SK-N-SH (cell line): ENCODE measurements at regions not wholly inside any gene's neighbourhood (a gene's known extent, or its start where the extent isn't known, plus 50 kb on each side); places are given as distances from the start of the nearest gene placed in this dataset.

ENCODE experiments used
- CHD2 ChIP-seq: fragments of 150-350 bp; IDR thresholded peaks from 2 replicates; pipeline ENCODE4 v1.6.1; 2018; ENCODE audit warnings: low read length; ENCODE audit not compliant: partially characterized antibody
- EP300 ChIP-seq, 2 experiments: IDR thresholded peaks; 2 replicates each; pipeline versions ENCODE4 v1.4.0 to v1.6.1; 2012; ENCODE audit warnings: borderline replicate concordance in 1 of 2, low read depth in 1 of 2, low read length in 1 of 2
- EZH2phosphoT487 ChIP-seq: fragments of 200-600 bp; sonication (generic); IDR thresholded peaks from 2 replicates; pipeline ENCODE4 v1.6.1; 2017; ENCODE audit warnings: low read depth, mixed run types, mild to moderate bottlenecking, antibody characterized with exemption, moderate library complexity, borderline replicate concordance
- RFX5 ChIP-seq: IDR thresholded peaks from 2 replicates; pipeline ENCODE4 v1.6.1; 2012; ENCODE audit warnings: mild to moderate bottlenecking, improper control_type of control experiment, low read length
- SIN3A ChIP-seq: IDR thresholded peaks from 2 replicates; pipeline ENCODE4 v1.6.1; 2012; ENCODE audit warnings: low read depth, mild to moderate bottlenecking, low read length, moderate library complexity, borderline replicate concordance
- SMC3 ChIP-seq: IDR thresholded peaks from 2 replicates; pipeline ENCODE4 v1.6.1; 2012; ENCODE audit warnings: low read depth, low read length, improper control_type of control experiment
- TAF1 ChIP-seq: IDR thresholded peaks from 2 replicates; pipeline ENCODE4 v1.6.1; 2012; ENCODE audit warnings: low read depth, mild to moderate bottlenecking, low read length, moderate library complexity, borderline replicate concordance
- TF ChIP-seq, protein P1 (sequence below): fragments of 200-600 bp; sonication (generic); IDR thresholded peaks from 2 replicates; pipeline ENCODE4 v1.6.1; 2017; ENCODE audit warnings: antibody characterized with exemption, mild to moderate bottlenecking, moderate library complexity
- TF ChIP-seq, protein P2 (sequence below): IDR thresholded peaks from 2 replicates; pipeline ENCODE4 v1.4.0; 2012; ENCODE audit warnings: low read depth, borderline replicate concordance

DNA sequence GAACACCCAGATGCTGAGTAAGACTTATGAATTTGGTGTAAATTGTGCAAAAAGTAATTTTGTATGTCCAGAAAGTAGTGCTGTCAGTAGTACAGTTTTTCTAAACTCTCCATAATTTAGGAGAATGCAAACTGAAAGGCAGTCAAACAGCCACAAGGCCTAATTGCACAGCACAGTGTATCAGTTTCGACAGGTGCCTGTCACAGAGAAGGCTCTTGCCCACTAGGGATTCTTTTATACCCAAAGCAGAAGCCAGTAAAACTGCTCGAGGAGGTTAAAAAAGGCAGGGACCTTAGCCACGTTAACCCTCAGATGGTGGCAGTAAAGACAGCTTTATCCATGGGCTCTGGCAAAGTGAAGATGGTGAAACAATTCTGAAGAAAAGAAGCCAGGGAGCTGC lies 69.4 kb upstream of the GATB start:
- TF ChIP-seq EP300 (IDR thresholded peaks at IDR 0.05; ENCODE audit: borderline replicate concordance in 1 of 2, low read depth in 1 of 2, low read length in 1 of 2) = no peak
- no peak for TF ChIP-seq RFX5
- no peak for TF ChIP-seq SIN3A
- no peak for TF ChIP-seq SMC3
- TF ChIP-seq, protein P1, sequence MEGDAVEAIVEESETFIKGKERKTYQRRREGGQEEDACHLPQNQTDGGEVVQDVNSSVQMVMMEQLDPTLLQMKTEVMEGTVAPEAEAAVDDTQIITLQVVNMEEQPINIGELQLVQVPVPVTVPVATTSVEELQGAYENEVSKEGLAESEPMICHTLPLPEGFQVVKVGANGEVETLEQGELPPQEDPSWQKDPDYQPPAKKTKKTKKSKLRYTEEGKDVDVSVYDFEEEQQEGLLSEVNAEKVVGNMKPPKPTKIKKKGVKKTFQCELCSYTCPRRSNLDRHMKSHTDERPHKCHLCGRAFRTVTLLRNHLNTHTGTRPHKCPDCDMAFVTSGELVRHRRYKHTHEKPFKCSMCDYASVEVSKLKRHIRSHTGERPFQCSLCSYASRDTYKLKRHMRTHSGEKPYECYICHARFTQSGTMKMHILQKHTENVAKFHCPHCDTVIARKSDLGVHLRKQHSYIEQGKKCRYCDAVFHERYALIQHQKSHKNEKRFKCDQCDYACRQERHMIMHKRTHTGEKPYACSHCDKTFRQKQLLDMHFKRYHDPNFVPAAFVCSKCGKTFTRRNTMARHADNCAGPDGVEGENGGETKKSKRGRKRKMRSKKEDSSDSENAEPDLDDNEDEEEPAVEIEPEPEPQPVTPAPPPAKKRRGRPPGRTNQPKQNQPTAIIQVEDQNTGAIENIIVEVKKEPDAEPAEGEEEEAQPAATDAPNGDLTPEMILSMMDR = no peak
- TF ChIP-seq, protein P2, sequence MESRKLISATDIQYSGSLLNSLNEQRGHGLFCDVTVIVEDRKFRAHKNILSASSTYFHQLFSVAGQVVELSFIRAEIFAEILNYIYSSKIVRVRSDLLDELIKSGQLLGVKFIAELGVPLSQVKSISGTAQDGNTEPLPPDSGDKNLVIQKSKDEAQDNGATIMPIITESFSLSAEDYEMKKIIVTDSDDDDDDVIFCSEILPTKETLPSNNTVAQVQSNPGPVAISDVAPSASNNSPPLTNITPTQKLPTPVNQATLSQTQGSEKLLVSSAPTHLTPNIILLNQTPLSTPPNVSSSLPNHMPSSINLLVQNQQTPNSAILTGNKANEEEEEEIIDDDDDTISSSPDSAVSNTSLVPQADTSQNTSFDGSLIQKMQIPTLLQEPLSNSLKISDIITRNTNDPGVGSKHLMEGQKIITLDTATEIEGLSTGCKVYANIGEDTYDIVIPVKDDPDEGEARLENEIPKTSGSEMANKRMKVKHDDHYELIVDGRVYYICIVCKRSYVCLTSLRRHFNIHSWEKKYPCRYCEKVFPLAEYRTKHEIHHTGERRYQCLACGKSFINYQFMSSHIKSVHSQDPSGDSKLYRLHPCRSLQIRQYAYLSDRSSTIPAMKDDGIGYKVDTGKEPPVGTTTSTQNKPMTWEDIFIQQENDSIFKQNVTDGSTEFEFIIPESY = no peak
- TF ChIP-seq TAF1 = no peak
- TF ChIP-seq CHD2 = no peak
- TF ChIP-seq EZH2phosphoT487 = no peak
